Astrocyte of the cerebellum (primary cell): ENCODE measurements at regions not wholly inside any gene's neighbourhood (a gene's known extent, or its start where the extent isn't known, plus 50 kb on each side); places are given as distances from the start of the nearest gene placed in this dataset.

Experiments used
- DNase-seq: peaks from one replicate; pipeline ENCODE4 v3.0.0-alpha.2; 2011; ENCODE audit warnings: low read depth
- H3K4me3 ChIP-seq: 2 replicates; pipeline ENCODE4 v1.5.1; 2011; ENCODE audit warnings: mild to moderate bottlenecking, low read depth, low read length, moderate library complexity
- in situ Hi-C: cut with HindIII; loops from 2 replicates; pipeline ENCODE4 v1.10.0; 2017; ENCODE audit warnings: low sequenced_read_pairs
- TF ChIP-seq, protein P1 (sequence below): IDR thresholded peaks from 2 replicates; pipeline ENCODE4 v1.5.1; 2012; ENCODE audit warnings: low read length, low read depth, moderate library complexity, mild to moderate bottlenecking; ENCODE audit errors: missing control alignments

DNA sequence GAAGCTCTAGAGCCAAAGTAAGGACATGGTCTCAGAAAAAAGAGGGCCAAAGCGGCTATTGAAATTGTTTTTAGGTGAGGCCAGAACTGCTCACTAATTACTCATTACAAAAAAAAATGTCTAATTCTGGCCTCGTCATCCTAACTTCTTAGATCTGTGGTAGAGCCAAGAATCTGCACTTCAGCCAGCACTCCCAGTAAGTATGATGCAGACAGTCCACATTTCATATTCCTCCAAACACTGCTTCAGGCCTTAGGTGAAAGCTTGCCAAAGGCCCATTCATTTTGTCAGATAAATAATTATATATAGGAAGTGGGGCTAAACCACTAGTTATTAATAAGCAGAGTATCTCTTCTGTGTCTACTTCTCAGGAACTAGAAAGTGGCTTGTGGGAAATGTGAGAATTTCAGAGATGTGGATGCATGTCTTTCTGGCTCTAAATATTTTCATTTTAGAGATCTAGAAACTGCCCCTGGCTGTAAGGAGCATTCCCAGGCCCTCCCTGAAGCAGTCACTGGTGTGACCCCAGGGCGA, 554.0 kb downstream of the TLE4 start:
- peak; percentile 43 for DNase-seq
- H3K4me3 ChIP-seq: no peak overlapping the region
- TF ChIP-seq, protein P1, sequence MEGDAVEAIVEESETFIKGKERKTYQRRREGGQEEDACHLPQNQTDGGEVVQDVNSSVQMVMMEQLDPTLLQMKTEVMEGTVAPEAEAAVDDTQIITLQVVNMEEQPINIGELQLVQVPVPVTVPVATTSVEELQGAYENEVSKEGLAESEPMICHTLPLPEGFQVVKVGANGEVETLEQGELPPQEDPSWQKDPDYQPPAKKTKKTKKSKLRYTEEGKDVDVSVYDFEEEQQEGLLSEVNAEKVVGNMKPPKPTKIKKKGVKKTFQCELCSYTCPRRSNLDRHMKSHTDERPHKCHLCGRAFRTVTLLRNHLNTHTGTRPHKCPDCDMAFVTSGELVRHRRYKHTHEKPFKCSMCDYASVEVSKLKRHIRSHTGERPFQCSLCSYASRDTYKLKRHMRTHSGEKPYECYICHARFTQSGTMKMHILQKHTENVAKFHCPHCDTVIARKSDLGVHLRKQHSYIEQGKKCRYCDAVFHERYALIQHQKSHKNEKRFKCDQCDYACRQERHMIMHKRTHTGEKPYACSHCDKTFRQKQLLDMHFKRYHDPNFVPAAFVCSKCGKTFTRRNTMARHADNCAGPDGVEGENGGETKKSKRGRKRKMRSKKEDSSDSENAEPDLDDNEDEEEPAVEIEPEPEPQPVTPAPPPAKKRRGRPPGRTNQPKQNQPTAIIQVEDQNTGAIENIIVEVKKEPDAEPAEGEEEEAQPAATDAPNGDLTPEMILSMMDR: no peak
- in situ Hi-C loops: no loop called here

DNA sequence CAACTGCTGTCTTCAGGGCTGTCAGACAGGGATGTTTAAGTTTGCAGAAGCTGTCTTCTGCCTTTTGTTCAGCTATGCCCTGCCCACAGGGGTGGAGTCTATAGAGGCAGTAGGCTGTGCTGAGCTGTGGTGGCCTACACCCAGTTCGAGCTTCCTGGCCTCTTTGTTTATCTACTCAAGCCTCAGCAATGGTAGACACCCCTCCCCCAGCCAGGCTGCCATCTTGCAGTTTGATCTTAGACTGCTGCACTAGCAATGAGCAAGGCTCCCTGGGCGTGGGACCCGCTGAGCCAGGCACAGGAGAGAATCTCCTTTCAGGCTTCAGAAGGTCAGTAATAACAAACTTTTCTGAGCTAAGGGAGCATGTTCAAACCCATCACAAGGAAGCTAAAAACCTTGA, 545.3 kb downstream of the TLE4 start:
- H3K4me3 ChIP-seq: no peak overlapping the region
- TF ChIP-seq, protein P1: no peak
- in situ Hi-C loops: no loop called here
- no peak for DNase-seq

DNA sequence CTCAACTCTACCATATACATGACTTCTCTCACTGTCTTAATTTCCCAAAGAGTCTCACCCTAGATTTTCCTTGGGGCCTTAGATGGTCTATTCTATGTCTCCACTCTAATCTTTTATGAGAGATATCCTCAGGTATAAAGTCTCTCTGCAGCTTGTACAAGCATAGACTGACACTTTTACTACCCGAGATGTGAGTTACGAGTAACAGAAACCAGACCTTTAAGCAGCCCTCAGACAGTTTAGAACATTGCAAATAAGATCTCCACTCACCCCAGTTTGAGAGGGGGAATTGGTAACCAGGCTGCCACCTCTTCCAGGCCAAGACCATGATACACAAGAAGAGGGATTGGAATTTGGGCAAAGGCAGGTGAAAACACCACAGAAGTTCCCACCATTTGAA, 542.5 kb downstream of the TLE4 start:
- in situ Hi-C loops: no loop called here
- no peak overlapping the region for H3K4me3 ChIP-seq
- DNase-seq: no peak
- TF ChIP-seq, protein P1: no peak

DNA sequence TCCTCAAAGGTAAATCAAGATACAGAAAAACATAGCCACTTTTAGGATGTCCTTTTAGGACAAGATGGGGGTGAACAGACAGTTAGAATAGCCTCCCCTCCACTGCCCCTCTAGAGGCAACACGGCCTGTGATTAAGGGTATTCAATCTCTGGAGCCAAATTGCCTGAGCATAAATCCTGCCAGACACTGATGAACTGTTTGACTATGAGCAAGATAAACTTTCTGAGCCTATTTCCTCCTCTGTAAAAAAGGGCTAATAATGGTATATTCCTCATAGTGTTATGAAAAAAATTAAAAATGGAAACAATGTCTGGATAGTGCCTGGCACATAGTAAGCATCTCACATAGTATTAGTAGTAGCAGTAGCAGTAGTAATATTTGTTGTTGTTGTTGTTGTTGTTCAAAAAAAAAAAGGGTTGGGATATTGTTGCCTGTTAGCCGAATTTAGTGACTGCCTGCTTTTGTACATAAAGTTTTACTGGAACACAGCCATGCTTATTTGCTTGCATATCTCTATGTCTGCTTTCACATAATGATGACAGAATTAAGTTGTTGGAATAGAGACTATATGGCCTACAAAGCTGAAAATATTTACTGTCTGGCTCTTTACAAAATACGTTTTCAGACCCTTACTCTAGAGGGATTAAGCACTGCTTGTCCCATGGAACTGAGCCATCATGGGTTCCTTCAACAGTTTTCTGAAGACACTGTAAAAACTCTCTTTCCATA, 536.3 kb downstream of the TLE4 start:
- no peak for DNase-seq
- TF ChIP-seq, protein P1: no peak
- H3K4me3 ChIP-seq: no peak overlapping the region
- in situ Hi-C loops: no loop called here

DNA sequence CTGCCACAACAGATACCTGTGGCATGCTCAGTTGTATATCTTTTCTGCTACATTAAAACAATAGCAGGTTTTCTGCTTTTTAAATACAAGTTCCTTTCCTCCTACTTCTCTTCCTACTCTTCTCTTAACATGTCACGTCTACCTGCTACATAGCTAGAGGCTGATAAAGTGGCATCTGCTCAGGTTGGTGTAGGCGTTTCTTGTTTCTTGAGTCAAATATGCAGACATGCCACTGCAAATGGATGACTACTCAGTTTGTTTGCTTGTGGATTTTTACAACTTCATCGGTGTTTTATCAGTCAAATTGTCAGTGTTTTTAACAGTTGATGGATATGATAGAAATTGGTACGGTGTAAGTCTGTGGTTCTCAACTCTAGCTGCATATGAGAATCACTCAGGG, 525.7 kb downstream of the TLE4 start:
- TF ChIP-seq, protein P1: no peak
- no peak overlapping the region for H3K4me3 ChIP-seq
- in situ Hi-C loops: no loop called here
- DNase-seq: no peak

DNA sequence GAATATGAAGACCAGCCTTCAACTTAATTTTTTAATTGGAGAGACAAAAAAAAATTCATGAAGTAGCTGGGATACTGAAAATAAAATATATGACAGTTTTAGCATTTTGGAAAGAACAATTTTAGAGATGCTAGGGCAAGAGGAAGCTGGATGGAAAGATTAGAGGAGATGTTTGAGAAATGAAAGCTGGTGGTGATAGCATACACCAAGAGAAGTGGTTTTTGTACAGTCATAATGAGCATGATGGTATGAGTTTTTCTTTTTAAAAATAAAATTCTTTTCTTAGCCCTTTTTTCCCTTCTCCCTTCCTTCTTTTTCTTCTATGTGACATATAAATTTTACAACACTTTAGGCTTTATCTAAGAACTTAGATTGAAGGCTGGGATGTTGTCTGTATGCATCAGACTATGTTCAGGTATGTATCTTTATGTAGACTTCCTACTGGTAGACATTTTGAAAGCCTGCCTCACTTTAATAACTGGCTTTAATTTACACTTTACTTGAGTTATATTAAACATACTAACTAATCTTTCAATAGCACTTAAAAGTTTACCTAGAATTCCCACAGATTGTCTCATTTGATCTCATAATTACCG, 522.5 kb downstream of the TLE4 start:
- no peak for DNase-seq
- TF ChIP-seq, protein P1: no peak
- in situ Hi-C loops: no loop called here
- H3K4me3 ChIP-seq: no peak overlapping the region
